SK-N-SH (cell line): ENCODE measurements at regions not wholly inside any gene's neighbourhood (a gene's known extent, or its start where the extent isn't known, plus 50 kb on each side); places are given as distances from the start of the nearest gene placed in this dataset.

Experiments
- CTCF ChIP-seq: fragments of 200-600 bp; sonication (generic); IDR thresholded peaks from 2 replicates; pipeline ENCODE4 v1.6.1; 2017; ENCODE audit warnings: antibody characterized with exemption, mild to moderate bottlenecking, moderate library complexity
- ELF1 ChIP-seq: IDR thresholded peaks from 2 replicates; pipeline ENCODE4 v1.4.0; 2012
- EZH2phosphoT487 ChIP-seq: fragments of 200-600 bp; sonication (generic); IDR thresholded peaks from 2 replicates; pipeline ENCODE4 v1.6.1; 2017; ENCODE audit warnings: low read depth, mixed run types, mild to moderate bottlenecking, antibody characterized with exemption, moderate library complexity, borderline replicate concordance
- MAX ChIP-seq: IDR thresholded peaks from 2 replicates; pipeline ENCODE4 v1.4.0; 2012; ENCODE audit warnings: low read depth
- TAF1 ChIP-seq: IDR thresholded peaks from 2 replicates; pipeline ENCODE4 v1.6.1; 2012; ENCODE audit warnings: low read depth, mild to moderate bottlenecking, low read length, moderate library complexity, borderline replicate concordance
- TF ChIP-seq, protein P1 (sequence below): IDR thresholded peaks from 2 replicates; pipeline ENCODE4; 2012
- TF ChIP-seq, protein P2 (sequence below): IDR thresholded peaks from 2 replicates; pipeline ENCODE4 v1.6.1; 2012; ENCODE audit warnings: mild to moderate bottlenecking, low read depth, low read length, moderate library complexity

DNA sequence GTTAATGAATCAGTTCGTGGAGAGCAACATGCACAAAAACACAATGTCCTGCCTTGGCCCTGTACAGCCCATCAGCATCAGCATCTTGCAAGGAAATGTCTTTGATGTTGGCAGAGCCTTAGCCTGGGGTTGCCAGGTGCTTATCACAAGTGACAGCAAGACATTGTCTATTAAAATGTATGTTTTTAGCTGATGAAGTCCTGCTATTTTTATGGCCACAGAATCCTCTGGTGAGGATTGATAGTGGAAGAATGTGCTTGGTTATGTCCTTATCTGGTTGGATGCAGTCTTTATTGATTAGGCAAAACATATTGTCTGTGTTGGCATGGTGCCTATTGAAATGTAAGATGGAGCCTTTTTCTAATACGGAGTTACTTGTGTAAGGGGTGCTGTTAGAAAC lies 1427.0 kb upstream of the MIR17HG start:
- TF ChIP-seq CTCF (no peak), EZH2phosphoT487 (no peak), TAF1 (no peak), MAX (no peak), ELF1 (no peak)
- TF ChIP-seq, protein P1, sequence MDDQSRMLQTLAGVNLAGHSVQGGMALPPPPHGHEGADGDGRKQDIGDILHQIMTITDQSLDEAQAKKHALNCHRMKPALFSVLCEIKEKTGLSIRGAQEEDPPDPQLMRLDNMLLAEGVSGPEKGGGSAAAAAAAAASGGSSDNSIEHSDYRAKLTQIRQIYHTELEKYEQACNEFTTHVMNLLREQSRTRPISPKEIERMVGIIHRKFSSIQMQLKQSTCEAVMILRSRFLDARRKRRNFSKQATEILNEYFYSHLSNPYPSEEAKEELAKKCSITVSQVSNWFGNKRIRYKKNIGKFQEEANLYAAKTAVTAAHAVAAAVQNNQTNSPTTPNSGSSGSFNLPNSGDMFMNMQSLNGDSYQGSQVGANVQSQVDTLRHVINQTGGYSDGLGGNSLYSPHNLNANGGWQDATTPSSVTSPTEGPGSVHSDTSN: no peak
- TF ChIP-seq, protein P2, sequence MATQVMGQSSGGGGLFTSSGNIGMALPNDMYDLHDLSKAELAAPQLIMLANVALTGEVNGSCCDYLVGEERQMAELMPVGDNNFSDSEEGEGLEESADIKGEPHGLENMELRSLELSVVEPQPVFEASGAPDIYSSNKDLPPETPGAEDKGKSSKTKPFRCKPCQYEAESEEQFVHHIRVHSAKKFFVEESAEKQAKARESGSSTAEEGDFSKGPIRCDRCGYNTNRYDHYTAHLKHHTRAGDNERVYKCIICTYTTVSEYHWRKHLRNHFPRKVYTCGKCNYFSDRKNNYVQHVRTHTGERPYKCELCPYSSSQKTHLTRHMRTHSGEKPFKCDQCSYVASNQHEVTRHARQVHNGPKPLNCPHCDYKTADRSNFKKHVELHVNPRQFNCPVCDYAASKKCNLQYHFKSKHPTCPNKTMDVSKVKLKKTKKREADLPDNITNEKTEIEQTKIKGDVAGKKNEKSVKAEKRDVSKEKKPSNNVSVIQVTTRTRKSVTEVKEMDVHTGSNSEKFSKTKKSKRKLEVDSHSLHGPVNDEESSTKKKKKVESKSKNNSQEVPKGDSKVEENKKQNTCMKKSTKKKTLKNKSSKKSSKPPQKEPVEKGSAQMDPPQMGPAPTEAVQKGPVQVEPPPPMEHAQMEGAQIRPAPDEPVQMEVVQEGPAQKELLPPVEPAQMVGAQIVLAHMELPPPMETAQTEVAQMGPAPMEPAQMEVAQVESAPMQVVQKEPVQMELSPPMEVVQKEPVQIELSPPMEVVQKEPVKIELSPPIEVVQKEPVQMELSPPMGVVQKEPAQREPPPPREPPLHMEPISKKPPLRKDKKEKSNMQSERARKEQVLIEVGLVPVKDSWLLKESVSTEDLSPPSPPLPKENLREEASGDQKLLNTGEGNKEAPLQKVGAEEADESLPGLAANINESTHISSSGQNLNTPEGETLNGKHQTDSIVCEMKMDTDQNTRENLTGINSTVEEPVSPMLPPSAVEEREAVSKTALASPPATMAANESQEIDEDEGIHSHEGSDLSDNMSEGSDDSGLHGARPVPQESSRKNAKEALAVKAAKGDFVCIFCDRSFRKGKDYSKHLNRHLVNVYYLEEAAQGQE: no peak
